ENCODE measurements at regions not wholly inside any gene's neighbourhood (a gene's known extent, or its start where the extent isn't known, plus 50 kb on each side); places are given as distances from the start of the nearest gene placed in this dataset.

DNA sequence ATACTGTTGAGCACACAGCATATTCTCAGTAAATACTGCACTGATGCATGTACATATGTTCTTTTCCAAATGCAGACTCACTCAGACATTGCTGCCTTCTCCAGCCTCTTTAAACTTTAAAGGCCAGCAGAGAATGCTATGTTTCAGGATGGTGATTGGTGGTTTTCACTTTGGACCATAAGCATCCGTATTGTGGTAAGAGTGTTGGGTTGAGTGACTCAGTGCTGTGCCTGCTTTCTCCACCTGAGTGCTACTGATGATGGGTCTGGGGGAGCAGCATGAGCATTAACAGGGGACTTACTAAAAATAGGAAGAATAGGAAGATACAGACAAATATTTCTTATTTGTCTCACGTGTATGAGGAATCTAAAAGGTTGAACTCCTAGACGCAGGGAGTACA lies 56.3 kb upstream of the ZNF92 start:
- Mint-ChIP-seq H3K27ac (ENCODE audit: unreplicated experiment) (no peak overlapping the region), H3K4me3 (ENCODE audit: unreplicated experiment) (no peak overlapping the region), H3K27me3 (ENCODE audit: unreplicated experiment) (no peaks in the 10 kb centered on the region), H3K36me3 (ENCODE audit: unreplicated experiment) (no peaks in the 10 kb centered on the region), H3K9me3 (ENCODE audit: unreplicated experiment) (no peaks in the 10 kb centered on the region), H3K4me1 (ENCODE audit: unreplicated experiment) (peaks cover 9% of the 10 kb centered on the region)
- TF ChIP-seq CTCF (IDR thresholded peaks at IDR 0.05) = no peak
- no peak for DNase-seq (ENCODE audit: extremely low spot score, unreplicated experiment)

DNA sequence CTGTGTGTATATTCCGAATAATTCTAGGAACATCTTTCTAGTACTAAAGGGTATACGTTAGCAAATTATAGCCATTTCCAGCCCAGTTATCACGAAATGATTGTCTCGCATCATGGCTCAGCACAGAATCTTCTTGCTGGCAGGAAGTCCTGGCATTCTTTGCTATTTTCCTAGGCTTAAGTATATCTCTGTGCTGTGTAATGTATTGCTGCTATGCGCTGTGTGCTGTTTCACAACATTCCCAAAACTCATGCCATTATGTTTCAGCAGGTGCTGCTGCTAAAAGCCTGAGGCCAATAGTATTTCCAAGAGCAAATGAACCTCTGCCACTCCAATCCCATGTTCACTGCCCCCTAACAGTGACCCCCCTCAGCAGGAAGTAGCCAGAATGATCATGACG lies 62.9 kb upstream of the ZNF92 start:
- no peak for TF ChIP-seq CTCF (IDR thresholded peaks at IDR 0.05)
- Mint-ChIP-seq H3K36me3 (ENCODE audit: unreplicated experiment) (no peaks in the 10 kb centered on the region), H3K4me3 (ENCODE audit: unreplicated experiment) (no peak overlapping the region), H3K4me1 (ENCODE audit: unreplicated experiment) (no peaks in the 10 kb centered on the region), H3K27ac (ENCODE audit: unreplicated experiment) (no peak overlapping the region), H3K27me3 (ENCODE audit: unreplicated experiment) (no peaks in the 10 kb centered on the region), H3K9me3 (ENCODE audit: unreplicated experiment) (no peaks in the 10 kb centered on the region)
- DNase-seq (ENCODE audit: extremely low spot score, unreplicated experiment) = no peak

DNA sequence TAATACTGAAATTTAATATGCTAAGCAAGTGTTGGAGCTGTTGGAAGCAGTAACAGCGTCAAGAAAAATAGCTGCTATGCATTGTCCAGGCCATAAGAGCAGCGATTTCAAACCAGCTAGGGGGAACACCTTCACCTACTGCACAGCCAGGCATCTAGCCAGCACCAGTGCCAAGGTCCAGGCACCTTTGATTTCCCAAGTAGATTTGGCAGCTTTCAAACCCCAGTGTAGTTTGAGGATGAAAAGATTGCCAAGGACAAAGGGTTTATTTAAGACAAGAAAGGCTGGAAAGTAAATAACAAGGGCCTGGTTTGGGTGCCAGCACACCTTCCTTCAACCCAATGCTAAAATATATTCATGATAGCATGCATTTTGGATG lies 65.4 kb upstream of the ZNF92 start:
- DNase-seq (ENCODE audit: extremely low spot score, unreplicated experiment) = no peak
- no peaks in the 10 kb centered on the region for H3K4me1 Mint-ChIP-seq (ENCODE audit: unreplicated experiment)
- H3K9me3 Mint-ChIP-seq (ENCODE audit: unreplicated experiment) = no peaks in the 10 kb centered on the region
- no peak overlapping the region for H3K4me3 Mint-ChIP-seq (ENCODE audit: unreplicated experiment)
- no peaks in the 10 kb centered on the region for H3K27me3 Mint-ChIP-seq (ENCODE audit: unreplicated experiment)
- no peaks in the 10 kb centered on the region for H3K36me3 Mint-ChIP-seq (ENCODE audit: unreplicated experiment)
- no peak for TF ChIP-seq CTCF (IDR thresholded peaks at IDR 0.05)
- H3K27ac Mint-ChIP-seq (ENCODE audit: unreplicated experiment) = no peak overlapping the region

GRCh38 chr7:65307651-65308299 lies 65.9 kb upstream of the ZNF92 start:
- Mint-ChIP-seq H3K9me3 (ENCODE audit: unreplicated experiment) (no peaks in the 10 kb centered on the region), H3K27me3 (ENCODE audit: unreplicated experiment) (no peaks in the 10 kb centered on the region), H3K27ac (ENCODE audit: unreplicated experiment) (no peak overlapping the region), H3K4me3 (ENCODE audit: unreplicated experiment) (no peak overlapping the region), H3K4me1 (ENCODE audit: unreplicated experiment) (no peaks in the 10 kb centered on the region), H3K36me3 (ENCODE audit: unreplicated experiment) (no peaks in the 10 kb centered on the region)
- peak; percentile 88 for TF ChIP-seq CTCF (IDR thresholded peaks at IDR 0.05)
- DNase-seq (ENCODE audit: extremely low spot score, unreplicated experiment) = peak; percentile 86

DNA sequence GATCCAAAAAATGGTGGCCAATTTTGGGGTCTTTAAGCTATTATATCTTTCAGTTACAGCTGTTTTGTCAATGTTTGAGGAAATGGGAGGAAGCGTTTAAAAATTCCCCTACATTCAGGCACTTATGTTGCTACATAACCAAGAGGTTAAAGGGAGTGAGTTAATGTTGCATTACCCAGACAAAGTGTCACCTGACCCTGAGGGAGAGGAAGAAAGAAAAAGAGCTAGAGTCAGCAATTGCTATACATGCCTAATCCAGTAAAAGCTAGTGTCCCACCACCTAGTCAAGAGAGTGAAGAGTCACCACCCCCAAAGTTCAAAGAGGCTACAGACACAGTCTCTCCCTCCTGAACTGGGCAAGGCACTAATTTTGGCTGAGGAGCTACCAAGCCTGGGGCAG lies 69.5 kb upstream of the ZNF92 start:
- DNase-seq (ENCODE audit: extremely low spot score, unreplicated experiment) = no peak
- H3K36me3 Mint-ChIP-seq (ENCODE audit: unreplicated experiment) = no peaks in the 10 kb centered on the region
- H3K27ac Mint-ChIP-seq (ENCODE audit: unreplicated experiment) = no peak overlapping the region
- H3K9me3 Mint-ChIP-seq (ENCODE audit: unreplicated experiment) = no peaks in the 10 kb centered on the region
- no peak for TF ChIP-seq CTCF (IDR thresholded peaks at IDR 0.05)
- H3K4me1 Mint-ChIP-seq (ENCODE audit: unreplicated experiment) = no peaks in the 10 kb centered on the region
- H3K27me3 Mint-ChIP-seq (ENCODE audit: unreplicated experiment) = no peaks in the 10 kb centered on the region
- H3K4me3 Mint-ChIP-seq (ENCODE audit: unreplicated experiment) = no peak overlapping the region
